SK-N-SH (cell line): ENCODE measurements at regions not wholly inside any gene's neighbourhood (a gene's known extent, or its start where the extent isn't known, plus 50 kb on each side); places are given as distances from the start of the nearest gene placed in this dataset.

Experiments
- CTCF ChIA-PET: fragments of 300-600, 350-600 bp; formaldehyde crosslinking; extraction: SDS; loops from one replicate; lab custom pipeline; 2021; lab: Yijun Ruan, JAX
- POLR2A ChIA-PET: fragments of 350-600 bp; sonication (Branson Sonifier 250); formaldehyde crosslinking; extraction: SDS; loops from one replicate; lab custom pipeline; 2020; ENCODE audit warnings: antibody characterized with exemption, inconsistent platforms; lab: Yijun Ruan, JAX
- DNase-seq: peaks from one replicate; pipeline ENCODE4 v3.0.0; 2012
- H2AFZ ChIP-seq: fragments of 200-600 bp; sonication (generic); 2 replicates; pipeline ENCODE4 v1.8.1; 2016; ENCODE audit warnings: antibody characterized with exemption, mild to moderate bottlenecking, low read depth
- H3F3A ChIP-seq: fragments of 200-600 bp; sonication (generic); replicated peaks from 2 replicates; pipeline ENCODE3; 2016; ENCODE audit warnings: antibody characterized with exemption, mild to moderate bottlenecking; ENCODE audit not compliant: insufficient read depth
- H3K27ac ChIP-seq, 2 experiments: fragments of 200-500 bp in 1 of 2; fragments of 200-600 bp in 1 of 2; sonication (Bioruptor generic) in 1 of 2; sonication (generic), shearing (Covaris generic) in 1 of 2; 2 replicates each; pipeline versions ENCODE4 v1.5.1 to v1.6.1; 2014 to 2016; ENCODE audit warnings: low read depth in 2 of 2, inconsistent platforms in 1 of 2, low read length in 1 of 2, mild to moderate bottlenecking in 1 of 2, mixed read lengths in 1 of 2
- H3K27me3 ChIP-seq: fragments of 200-600 bp; sonication (generic), shearing (Covaris generic); 2 replicates; pipeline ENCODE4 v1.6.1; 2016; ENCODE audit warnings: mixed run types; ENCODE audit not compliant: insufficient read depth
- H3K36me3 ChIP-seq, 2 experiments: fragments of 200-500 bp in 1 of 2; fragments of 200-600 bp in 1 of 2; sonication (Bioruptor generic) in 1 of 2; sonication (generic) in 1 of 2; replicated peaks in 1 of 2; 2 replicates each; pipeline versions ENCODE3 to v1.5.1; 2014 to 2016; ENCODE audit warnings: low read length in 1 of 2, mild to moderate bottlenecking in 1 of 2; ENCODE audit not compliant: insufficient read depth in 2 of 2, control insufficient read depth in 1 of 2
- H3K4me1 ChIP-seq, 2 experiments: fragments of 200-500 bp in 1 of 2; fragments of 200-600 bp in 1 of 2; sonication (Bioruptor generic) in 1 of 2; sonication (generic), shearing (Covaris generic) in 1 of 2; 2 replicates each; pipeline versions ENCODE4 v1.5.1 to v1.6.1; 2014 to 2016; ENCODE audit warnings: low read depth in 1 of 2, low read length in 1 of 2, mixed run types in 1 of 2; ENCODE audit not compliant: insufficient read depth in 2 of 2, control insufficient read depth in 1 of 2
- H3K4me2 ChIP-seq: fragments of 200-600 bp; sonication (generic), shearing (Covaris generic); 2 replicates; pipeline ENCODE4 v1.6.1; 2017; ENCODE audit warnings: mixed run types
- H3K4me3 ChIP-seq, 2 experiments: fragments of 200-500 bp in 1 of 2; fragments of 200-600 bp in 1 of 2; sonication (Bioruptor generic) in 1 of 2; sonication (generic), shearing (Covaris generic) in 1 of 2; 2 replicates each; pipeline versions ENCODE4 v1.5.1 to v1.8.1; 2014 to 2016; ENCODE audit warnings: low read depth in 2 of 2, inconsistent platforms in 1 of 2, low read length in 1 of 2, mild to moderate bottlenecking in 1 of 2, mixed read lengths in 1 of 2, moderate library complexity in 1 of 2
- H3K79me2 ChIP-seq: fragments of 200-600 bp; sonication (generic); 2 replicates; pipeline ENCODE4 v1.8.1; 2017; ENCODE audit warnings: mild to moderate bottlenecking; ENCODE audit not compliant: insufficient read depth
- H3K9ac ChIP-seq: fragments of 200-600 bp; sonication (generic); 2 replicates; pipeline ENCODE4 v1.6.1; 2017; ENCODE audit warnings: mixed run types
- H3K9me2 ChIP-seq: fragments of 200-600 bp; sonication (generic); 2 replicates; pipeline ENCODE4 v1.6.1; 2017; ENCODE audit warnings: mixed run types
- H3K9me3 ChIP-seq: fragments of 200-600 bp; sonication (generic); 2 replicates; pipeline ENCODE4 v1.6.1; 2017; ENCODE audit warnings: mixed run types, mild to moderate bottlenecking, moderate library complexity
- H4K20me1 ChIP-seq: fragments of 200-600 bp; sonication (generic); 2 replicates; pipeline ENCODE4 v1.6.1; 2017; ENCODE audit warnings: mild to moderate bottlenecking, mixed run types; ENCODE audit not compliant: insufficient read depth
- CHD2 ChIP-seq: fragments of 150-350 bp; IDR thresholded peaks from 2 replicates; pipeline ENCODE4 v1.6.1; 2018; ENCODE audit warnings: low read length; ENCODE audit not compliant: partially characterized antibody
- ELF1 ChIP-seq: IDR thresholded peaks from 2 replicates; pipeline ENCODE4 v1.4.0; 2012
- EZH2phosphoT487 ChIP-seq: fragments of 200-600 bp; sonication (generic); IDR thresholded peaks from 2 replicates; pipeline ENCODE4 v1.6.1; 2017; ENCODE audit warnings: low read depth, mixed run types, mild to moderate bottlenecking, antibody characterized with exemption, moderate library complexity, borderline replicate concordance
- GABPA ChIP-seq: IDR thresholded peaks from 2 replicates; pipeline ENCODE4 v1.4.0; 2012; ENCODE audit warnings: low read depth, mild to moderate bottlenecking
- GATA2 ChIP-seq: sonication (generic); formaldehyde crosslinking; IDR thresholded peaks from 2 replicates; pipeline ENCODE4 v1.5.0; 2020; ENCODE audit warnings: mild to moderate bottlenecking, missing genetic modification reagents
- MXI1 ChIP-seq: IDR thresholded peaks from 2 replicates; pipeline ENCODE4 v1.6.1; 2012; ENCODE audit warnings: mild to moderate bottlenecking, low read depth, low read length, improper control_type of control experiment
- NRF1 ChIP-seq: IDR thresholded peaks from 2 replicates; pipeline ENCODE4 v1.6.1; 2012; ENCODE audit warnings: low read depth, mild to moderate bottlenecking, low read length
- RAD21 ChIP-seq: IDR thresholded peaks from 2 replicates; pipeline ENCODE4 v1.6.1; 2012; ENCODE audit warnings: mild to moderate bottlenecking, low read length
- RCOR1 ChIP-seq: fragments of 150-350 bp; IDR thresholded peaks from 2 replicates; pipeline ENCODE4 v1.6.1; 2017; ENCODE audit warnings: antibody characterized with exemption, low read length
- RFX5 ChIP-seq: IDR thresholded peaks from 2 replicates; pipeline ENCODE4 v1.6.1; 2012; ENCODE audit warnings: mild to moderate bottlenecking, improper control_type of control experiment, low read length
- RXRA ChIP-seq: IDR thresholded peaks from 2 replicates; pipeline ENCODE4 v1.4.0; 2012; ENCODE audit warnings: low read depth, mild to moderate bottlenecking, borderline replicate concordance
- TAF1 ChIP-seq: IDR thresholded peaks from 2 replicates; pipeline ENCODE4 v1.6.1; 2012; ENCODE audit warnings: low read depth, mild to moderate bottlenecking, low read length, moderate library complexity, borderline replicate concordance
- YY1 ChIP-seq: IDR thresholded peaks from 2 replicates; pipeline ENCODE4 v1.4.0; 2012; ENCODE audit warnings: low read depth, mild to moderate bottlenecking
- WGBS: methylation state at CpG from one replicate; pipeline ENCODE4 v1.1.6; 2017; ENCODE audit warnings: low lambda C conversion rate; 5-methylcytosine and 5-hydroxymethylcytosine counted together
- TF ChIP-seq, protein P1 (sequence below): fragments of 200-600 bp; sonication (generic); IDR thresholded peaks from 2 replicates; pipeline ENCODE4 v1.6.1; 2017; ENCODE audit warnings: antibody characterized with exemption, mild to moderate bottlenecking, moderate library complexity
- TF ChIP-seq, protein P2 (sequence below): IDR thresholded peaks from 2 replicates; pipeline ENCODE4 v1.4.0; 2012; ENCODE audit warnings: low read depth, borderline replicate concordance
- TF ChIP-seq, protein P3 (sequence below): IDR thresholded peaks from 2 replicates; pipeline ENCODE4 v1.4.0; 2012; ENCODE audit warnings: low read depth

DNA sequence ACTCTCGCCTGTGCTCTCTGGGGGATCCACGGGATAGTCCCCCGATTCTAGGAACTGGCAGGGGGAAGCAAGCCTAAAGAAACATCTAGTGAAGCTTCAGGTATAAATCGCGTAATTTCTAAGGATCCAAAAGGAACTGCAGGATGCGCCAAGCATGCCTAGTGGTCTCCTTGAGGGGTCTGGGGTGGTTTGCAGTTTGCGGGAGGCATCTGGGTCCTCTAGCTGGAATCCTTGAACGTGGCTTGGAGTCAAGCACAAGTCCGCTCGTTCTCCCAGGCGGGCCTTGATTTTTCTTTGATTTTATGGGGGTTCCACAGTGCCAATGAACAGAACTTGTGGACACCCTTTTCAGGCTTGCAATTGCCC lies 1000.5 kb downstream of the KCNJ18 start:
- CTCF ChIA-PET, result interaction anchor here (1.0 to 2.8 kb wide), 4 partner anchors 8 to 29 kb away, joined by 3 to 25 read pairs (median 14); no protein-coding TSS in a partner anchor
- no peak overlapping the region for H3K27ac ChIP-seq
- H3K9ac ChIP-seq, result no peak overlapping the region
- 8% methylated on average over 11 of the region's 11 CpGs for WGBS
- POLR2A ChIA-PET, result no interaction called here
- peak overlapping the region; percentile 28 to 47; a peak in 2 of 4 replicates for H3K4me3 ChIP-seq
- H3K27me3 ChIP-seq, result no peaks in the 10 kb centered on the region
- peak overlapping the region; percentile 68 for H3K4me2 ChIP-seq
- H3K9me3 ChIP-seq, result no peaks in the 10 kb centered on the region
- no peaks in the 10 kb centered on the region for H4K20me1 ChIP-seq
- DNase-seq, result no peak
- H2AFZ ChIP-seq, result peak overlapping the region; percentile 59; the same call in 1 of the 2 replicates
- no peaks in the 10 kb centered on the region for H3K9me2 ChIP-seq
- H3K36me3 ChIP-seq, result no peaks in the 10 kb centered on the region
- TF ChIP-seq, protein P1, sequence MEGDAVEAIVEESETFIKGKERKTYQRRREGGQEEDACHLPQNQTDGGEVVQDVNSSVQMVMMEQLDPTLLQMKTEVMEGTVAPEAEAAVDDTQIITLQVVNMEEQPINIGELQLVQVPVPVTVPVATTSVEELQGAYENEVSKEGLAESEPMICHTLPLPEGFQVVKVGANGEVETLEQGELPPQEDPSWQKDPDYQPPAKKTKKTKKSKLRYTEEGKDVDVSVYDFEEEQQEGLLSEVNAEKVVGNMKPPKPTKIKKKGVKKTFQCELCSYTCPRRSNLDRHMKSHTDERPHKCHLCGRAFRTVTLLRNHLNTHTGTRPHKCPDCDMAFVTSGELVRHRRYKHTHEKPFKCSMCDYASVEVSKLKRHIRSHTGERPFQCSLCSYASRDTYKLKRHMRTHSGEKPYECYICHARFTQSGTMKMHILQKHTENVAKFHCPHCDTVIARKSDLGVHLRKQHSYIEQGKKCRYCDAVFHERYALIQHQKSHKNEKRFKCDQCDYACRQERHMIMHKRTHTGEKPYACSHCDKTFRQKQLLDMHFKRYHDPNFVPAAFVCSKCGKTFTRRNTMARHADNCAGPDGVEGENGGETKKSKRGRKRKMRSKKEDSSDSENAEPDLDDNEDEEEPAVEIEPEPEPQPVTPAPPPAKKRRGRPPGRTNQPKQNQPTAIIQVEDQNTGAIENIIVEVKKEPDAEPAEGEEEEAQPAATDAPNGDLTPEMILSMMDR, result no peak
- TF ChIP-seq CHD2 (no peak), RXRA (no peak), GATA2 (CRISPR knock-in tag) (no peak), ELF1 (no peak), GABPA (no peak), RCOR1 (no peak), RFX5 (no peak), YY1 (no peak), TAF1 (no peak), MXI1 (no peak)
- TF ChIP-seq, protein P2, sequence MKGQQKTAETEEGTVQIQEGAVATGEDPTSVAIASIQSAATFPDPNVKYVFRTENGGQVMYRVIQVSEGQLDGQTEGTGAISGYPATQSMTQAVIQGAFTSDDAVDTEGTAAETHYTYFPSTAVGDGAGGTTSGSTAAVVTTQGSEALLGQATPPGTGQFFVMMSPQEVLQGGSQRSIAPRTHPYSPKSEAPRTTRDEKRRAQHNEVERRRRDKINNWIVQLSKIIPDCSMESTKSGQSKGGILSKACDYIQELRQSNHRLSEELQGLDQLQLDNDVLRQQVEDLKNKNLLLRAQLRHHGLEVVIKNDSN, result no peak
- TF ChIP-seq, protein P3, sequence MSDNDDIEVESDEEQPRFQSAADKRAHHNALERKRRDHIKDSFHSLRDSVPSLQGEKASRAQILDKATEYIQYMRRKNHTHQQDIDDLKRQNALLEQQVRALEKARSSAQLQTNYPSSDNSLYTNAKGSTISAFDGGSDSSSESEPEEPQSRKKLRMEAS, result no peak
- peaks cover 0 to 3% of the 10 kb centered on the region in 2 experiments; a peak in 1 of 4 replicates for H3K4me1 ChIP-seq
- H3F3A ChIP-seq, result no peaks in the 10 kb centered on the region
- no peaks in the 10 kb centered on the region for H3K79me2 ChIP-seq

DNA sequence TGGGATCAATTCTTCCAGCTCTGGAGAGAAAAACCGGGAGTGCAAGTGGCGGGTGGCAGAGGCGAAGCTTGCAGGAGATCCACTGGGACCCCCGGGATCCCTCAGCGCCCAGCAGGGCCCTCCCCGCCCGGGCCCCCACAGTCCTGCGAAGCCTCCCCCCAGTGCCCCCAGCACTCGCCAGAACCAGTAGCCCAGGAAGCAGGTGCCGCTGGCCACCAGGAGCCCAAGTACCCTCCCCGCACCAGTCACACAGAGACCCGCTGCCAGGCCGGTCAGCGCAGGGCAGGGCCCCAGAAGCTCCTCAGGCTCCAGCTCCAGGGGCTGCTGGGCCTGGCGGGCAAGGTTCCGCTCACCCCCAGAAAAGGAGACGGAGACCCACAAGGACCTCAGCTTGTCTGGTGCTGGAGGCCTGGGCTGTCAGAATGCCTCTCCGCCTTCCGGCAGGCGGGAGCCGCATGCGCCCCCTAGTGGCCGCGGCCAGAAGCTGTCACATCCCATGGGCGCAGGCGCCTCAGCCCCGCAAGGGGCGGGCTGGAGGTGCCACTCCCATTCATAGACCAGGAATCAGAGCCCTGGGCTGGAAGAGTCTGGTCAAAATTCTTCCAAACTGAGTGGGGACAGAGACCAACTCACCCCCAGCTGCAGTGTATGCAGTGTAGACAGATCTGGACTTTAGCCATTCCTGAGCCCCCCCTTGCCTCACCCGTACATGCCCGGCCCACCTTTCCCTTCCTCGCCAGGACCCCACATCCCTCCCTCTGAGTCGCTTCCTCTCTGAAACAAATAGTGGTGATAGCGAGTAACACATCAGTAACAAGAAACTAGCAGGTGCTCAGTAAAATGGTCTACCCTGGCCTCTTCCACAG lies 1002.3 kb downstream of the KCNJ18 start:
- Histone ChIP-seq H2AFZ (no peak overlapping the region; the same call in 1 of the 2 replicates), H3K36me3 (no peaks in the 10 kb centered on the region), H3K9me2 (no peaks in the 10 kb centered on the region), H3K4me2 (0 out of 2 replicates have a peak overlapping the region, but pooled peaks have one; percentile 13), H3K9me3 (no peaks in the 10 kb centered on the region), H3F3A (no peaks in the 10 kb centered on the region), H3K4me3 (peak overlapping the region in 1 of 2 experiments; percentile 21; a peak in 2 of 4 replicates)
- ChIA-PET CTCF (interaction anchor here (1.0 to 3.1 kb wide), 11 partner anchors 8 to 37 kb away, joined by 3 to 36 read pairs (median 4); no protein-coding TSS in a partner anchor), POLR2A (no interaction called here)
- peak; percentile 81 for DNase-seq
- TF ChIP-seq RAD21 (peak; percentile 23; the same call in 1 of the 2 replicates), EZH2phosphoT487 (no peak), NRF1 (peak; percentile 2; the same call in 1 of the 2 replicates)
- TF ChIP-seq, protein P1, result peak; percentile 72
- TF ChIP-seq, all 33 proteins: peak for 3
- no peaks in the 10 kb centered on the region for H3K27me3 ChIP-seq
- no peaks in the 10 kb centered on the region for H4K20me1 ChIP-seq
- 34% methylated on average over 17 of the region's 33 CpGs for WGBS
- H3K27ac ChIP-seq, result no peak overlapping the region
- H3K4me1 ChIP-seq, result peaks cover 0 to 3% of the 10 kb centered on the region in 2 experiments; a peak in 1 of 4 replicates
- H3K9ac ChIP-seq, result no peak overlapping the region
- no peaks in the 10 kb centered on the region for H3K79me2 ChIP-seq
